HuH-7.5 (cell line): ENCODE measurements at regions not wholly inside any gene's neighbourhood (a gene's known extent, or its start where the extent isn't known, plus 50 kb on each side); places are given as distances from the start of the nearest gene placed in this dataset.

Source experiments
- DNase-seq: peaks from one replicate; pipeline ENCODE4 v3.0.0; 2011; ENCODE audit warnings: low spot score

DNA sequence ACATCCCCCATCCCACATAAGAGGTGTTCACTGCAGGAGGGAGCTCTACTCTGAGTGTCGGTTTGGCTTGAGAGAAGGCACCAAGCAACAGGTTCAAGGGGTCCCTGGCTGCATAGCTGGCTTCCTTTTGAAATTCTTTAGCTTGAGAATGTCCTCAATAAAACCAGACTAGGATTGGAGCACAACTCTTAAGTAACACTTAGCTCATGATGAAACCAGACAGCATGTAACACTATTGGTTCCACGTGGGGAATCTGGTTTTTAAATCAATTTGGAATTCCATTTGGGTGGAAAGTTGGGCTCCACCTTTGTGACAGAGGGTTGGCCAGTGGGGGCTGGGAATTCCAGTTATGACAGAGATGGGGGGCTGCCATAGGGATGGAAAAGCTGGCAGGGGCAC lies 281.2 kb downstream of the TLE3 start:
- DNase-seq: no peak

DNA sequence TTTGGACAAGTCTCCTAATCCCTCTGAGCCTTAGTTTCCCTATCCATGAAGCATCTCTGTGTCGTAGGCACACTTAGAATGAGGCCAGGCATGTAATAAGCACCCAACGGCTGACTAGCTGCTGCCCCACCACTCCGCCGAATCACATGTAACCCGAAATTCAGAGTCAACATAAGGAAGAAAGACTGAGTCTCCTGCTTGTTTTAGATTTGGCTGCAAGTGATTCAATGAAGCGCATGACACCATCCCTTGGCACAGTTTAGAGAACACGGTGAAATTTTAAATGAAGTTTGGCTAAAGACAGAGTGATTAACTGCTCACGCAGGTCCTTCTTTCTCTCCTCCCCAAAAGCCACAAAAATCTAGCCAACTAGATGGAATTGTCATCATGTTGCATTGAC lies 279.2 kb downstream of the TLE3 start:
- no peak for DNase-seq

DNA sequence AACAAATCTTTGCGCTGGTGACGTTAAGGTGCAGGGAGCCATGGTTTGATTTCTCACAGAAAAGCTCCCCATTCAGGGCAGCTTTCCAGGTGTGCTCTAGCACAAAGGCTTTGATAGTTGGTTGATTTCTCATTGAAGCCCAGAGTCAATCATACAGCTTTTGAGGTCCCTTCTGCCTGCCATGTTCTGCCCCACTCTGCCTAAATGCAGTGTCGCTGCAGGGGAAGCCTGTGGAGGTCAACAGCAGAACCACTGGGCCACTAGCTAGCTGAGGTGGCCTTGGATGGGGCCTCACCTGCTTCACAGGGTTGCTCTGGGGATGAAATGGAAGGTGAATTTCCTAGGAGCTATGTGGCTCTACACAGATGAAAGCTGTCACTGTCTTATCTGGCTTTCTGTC lies 278.3 kb downstream of the TLE3 start:
- no peak for DNase-seq

DNA sequence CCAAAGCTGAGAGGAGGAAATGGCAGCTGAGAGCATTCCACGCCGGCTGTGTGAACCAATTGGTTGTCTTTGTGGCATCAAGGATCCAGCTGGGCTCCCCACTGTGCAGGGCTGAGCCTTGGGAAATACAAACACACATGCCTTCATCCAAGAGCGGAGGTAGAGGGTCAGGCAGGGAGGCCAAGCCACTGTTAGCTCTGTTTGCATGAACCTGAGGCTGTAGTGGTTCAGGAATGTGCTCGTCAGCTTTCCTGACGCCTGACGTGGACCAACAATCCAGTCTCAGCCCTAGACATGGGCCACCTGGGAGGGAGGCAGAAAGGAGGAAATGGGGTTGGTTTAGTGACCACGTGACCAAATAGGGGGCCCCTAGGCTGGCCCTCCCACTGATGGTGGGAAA lies 276.9 kb downstream of the TLE3 start:
- peak; percentile 67 for DNase-seq

DNA sequence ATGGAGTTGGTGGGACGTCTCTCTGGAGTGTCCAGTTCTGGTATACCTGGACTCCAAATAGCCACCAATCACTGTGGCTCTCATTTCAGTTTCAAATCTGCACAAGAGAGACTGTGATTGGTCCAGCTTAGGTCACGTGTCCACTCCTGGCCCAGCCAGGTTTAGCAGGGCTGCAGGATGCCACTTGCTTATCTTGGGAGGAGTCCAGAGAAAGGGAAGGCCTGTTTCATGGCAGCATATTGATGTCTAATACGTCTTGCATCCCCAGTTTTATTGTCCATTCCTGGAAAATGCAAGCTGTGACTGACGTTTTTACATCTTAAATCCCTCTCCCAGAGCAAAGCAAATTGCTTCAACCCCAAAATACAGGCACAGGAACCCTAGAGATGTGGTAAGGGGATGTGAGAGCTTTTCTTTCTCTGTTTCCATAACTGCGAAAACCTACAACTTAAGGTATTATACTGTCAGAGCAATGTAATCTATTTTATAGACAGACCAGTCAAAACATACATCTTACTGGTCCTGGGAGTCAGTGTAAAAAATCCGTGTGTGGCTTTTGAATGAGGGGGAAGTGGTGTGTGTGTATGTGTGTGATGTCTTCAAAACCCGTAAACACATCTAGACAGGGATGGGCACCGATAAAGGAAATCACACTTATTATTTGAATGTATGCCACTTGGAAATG lies 274.4 kb downstream of the TLE3 start:
- no peak for DNase-seq

DNA sequence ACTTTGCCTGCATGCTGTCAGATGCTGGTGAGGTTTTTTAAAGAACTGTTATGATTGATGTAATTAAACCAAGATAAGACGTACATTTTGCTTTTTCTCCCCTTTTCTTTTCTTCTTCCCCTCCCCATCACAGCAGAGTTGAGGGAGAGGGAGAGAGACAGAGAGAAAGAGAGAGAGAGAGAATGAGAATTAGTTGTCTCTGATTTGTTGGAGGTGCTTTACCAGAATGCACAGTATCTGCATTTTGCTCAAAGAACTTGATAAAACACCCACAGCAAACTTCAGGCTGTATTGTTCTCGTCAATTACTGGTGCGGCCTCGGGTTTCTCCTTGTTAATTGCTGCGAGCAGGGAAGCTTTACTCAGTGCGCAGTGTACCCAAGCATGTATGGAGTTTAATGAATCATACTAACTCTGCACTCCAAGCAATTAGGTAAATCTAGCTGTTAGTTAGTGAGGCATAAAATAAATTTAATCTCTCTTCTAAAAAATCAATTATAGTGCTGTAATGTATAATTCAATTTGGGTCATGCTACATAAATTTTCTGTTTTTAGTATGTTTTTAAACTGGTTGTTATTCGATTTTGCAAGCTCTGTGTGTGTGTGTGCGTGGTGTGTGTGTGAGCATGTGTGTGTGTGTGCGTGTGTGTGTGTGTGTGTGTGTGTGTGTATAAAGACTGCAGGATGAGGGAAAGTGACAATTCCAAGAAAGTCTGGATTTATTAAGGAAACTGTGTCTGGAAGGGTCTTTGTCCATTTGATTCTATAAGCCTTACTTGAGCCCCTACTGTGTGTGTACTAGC lies 273.4 kb downstream of the TLE3 start:
- DNase-seq: no peak

DNA sequence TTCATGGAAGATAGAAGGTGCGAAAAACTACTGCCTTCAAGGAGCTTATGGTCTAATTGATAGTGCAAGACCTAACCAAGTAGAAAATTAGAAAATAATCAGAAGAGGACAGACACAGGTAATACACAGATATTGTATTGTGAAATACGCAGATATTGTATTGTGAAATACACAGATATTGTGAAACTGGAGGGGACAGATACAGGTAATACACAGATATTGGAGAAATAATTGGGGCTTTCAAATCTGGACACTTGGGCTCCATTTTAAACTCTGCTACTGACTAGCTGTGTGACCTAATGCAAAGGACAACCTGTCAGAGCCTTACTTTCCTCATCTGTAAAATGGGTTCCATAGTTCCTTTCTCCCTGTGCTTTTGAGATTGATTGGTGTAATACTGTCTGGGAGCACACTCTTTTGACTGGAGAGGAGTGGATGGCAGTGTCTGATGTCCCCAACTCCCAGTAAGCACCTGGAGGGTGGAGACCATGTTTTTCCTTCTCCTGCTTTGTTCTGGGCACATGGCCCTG lies 272.8 kb downstream of the TLE3 start:
- DNase-seq: no peak

DNA sequence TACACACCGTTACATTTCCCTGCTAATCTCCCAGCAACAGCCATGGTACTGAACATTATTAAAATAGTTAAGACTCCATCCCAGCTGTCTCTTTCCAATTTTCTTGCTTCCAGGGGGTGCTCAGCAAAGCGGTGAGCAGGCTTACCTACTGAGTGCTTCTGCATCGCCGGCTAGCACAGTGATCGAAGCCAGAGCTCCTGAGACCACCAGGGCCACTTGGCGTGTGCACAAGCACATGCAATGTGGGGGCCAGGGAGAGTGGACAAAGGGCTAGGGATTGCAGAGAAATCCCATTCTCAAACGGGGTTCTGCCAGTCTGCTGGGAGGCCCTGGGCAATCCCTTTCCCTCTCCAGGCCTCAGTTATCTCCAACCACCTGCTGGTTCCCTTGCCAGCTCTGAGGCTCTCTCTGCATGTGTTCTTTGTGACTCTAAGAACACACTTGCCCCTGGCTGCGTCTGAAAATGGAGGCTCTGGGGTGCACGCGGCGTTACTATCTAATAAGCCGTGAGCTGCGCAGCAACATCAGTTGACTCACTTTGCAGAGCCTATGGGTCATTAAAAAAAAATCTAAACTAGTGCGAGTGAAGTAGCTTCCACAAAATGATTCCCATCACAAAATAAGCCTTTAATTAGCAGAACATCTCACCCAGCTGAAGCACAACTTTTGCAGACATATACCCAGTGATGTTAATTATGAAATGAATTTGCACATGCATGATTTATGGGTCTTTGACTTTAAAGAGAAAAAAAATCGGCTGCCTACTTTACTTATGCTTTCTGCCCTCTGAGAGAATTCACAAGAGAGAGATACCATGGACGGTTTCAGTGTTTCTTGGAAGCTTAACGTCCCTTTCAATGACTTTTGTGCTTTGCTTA lies 271.5 kb downstream of the TLE3 start:
- no peak for DNase-seq

DNA sequence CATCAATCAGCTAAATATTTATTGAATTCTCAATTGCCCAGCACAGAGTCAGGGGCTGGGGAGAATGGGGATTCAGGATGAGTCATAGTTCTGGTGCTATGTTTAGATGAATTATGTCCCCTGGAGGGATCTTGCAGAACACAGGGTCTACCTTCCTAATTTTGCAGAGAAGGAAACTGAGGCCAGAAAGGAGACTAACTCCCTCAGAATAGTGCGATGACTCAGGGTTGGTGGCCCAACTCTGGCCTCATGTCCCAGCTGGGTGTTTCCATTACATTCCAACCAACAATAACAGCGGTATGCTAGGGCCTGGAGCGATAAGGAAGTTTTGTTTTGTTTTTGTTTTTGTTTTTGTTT lies 270.9 kb downstream of the TLE3 start:
- no peak for DNase-seq

DNA sequence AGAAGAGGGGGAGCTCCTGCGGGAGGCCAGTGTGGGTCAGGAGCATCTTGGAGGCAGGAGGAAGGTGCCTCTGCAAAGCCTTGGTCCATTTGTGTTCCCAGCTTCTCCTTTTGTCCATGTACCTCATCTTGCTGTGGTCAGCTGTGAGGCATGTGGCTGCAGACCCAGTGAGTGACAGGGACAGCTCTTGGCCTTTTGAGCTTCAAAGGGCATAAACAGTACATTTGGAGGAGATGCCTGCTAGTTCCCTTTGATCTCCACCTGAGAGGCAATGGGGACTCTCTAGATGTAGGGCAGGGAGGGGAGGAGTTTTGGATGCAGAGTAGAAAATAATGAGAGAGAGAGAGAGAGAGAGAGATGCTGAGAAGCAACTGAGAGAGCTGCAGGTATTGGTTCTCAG lies 270.0 kb downstream of the TLE3 start:
- DNase-seq: no peak

DNA sequence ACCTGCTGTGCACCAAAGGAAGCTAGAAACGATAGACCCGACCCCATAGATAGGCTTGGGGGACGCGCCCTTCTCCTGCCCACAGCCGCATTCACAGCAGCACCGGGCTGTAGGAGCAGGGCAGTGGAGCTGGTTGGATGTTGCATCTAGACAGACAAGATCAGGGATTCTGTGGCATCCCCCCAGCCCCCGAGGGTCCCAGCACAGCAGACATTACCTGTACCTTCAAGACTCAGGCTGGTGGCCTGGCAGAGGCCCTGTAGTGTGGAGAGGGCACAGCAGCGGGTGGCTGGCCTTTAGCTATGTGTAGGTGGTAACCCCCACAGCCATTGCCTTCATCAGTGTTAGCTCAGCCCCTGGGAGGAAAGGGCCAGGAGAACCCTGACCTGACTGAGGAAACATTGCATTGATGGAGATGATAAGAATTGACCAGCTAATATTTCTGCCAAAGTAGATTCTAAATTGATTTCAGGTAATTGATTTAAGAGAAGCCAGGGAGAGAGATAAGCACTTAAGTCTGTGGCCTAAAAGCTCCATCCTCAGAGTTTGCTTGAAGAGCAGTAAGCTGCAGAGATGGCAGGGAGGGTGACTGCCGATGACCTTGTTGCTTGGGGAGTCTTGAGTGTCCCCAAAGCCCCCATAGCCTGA lies 269.4 kb downstream of the TLE3 start:
- no peak for DNase-seq

DNA sequence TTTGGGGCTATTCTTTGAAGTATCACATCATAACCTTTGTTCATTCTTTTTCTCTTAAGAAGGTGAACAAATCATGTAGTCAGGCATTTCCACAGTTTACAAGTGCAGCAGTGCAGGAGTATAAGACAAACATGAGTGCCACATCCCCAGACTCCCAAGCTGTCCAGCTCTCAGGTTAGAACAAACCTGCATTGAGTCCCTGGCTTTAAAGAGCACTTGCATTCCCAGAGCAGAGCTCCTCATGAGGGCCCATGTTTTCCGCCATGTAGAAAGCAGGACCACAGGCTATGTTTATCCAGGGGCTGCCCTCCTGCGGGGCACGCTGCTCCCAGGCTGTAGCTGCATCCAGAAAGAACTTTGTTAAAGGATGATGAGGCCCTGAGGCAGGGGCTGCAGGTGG lies 267.7 kb downstream of the TLE3 start:
- DNase-seq: no peak

DNA sequence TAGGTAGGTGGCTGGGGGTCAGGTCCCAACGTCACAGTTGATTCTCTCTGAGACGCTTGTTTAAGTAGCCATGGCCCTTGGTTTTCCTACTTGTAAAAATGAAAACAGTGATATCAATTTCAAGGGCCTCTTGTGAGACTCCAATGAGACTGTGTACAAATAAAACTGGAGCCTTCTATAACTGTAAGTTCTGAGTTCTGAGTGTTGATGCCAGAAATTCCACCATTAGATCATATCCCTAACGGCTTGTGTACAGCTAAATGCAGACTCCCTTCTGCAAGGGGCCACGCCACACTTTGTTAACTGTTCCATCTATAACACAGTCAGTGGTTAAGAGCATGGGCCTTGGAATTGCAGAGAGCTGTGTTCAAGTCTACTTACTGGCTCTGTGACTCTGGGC lies 267.3 kb downstream of the TLE3 start:
- DNase-seq: no peak

DNA sequence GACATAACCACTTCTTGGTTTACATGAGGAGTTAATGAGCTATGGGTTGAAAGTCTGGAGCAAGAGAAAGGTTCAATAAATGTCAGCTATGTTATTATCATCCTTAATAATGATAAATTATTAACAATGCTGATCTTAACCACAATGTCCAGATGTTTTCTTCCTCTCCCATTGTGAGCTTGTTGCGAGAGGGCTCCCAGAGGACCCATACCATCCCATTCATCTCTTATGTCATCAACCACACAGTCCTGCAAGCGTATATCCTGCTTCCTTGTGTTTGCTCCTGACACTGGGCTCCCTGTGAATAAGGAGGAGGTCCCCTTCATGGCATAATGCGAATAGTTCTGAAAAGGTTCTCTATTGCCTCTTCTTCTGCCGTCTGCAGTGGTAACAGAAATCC lies 266.8 kb downstream of the TLE3 start:
- no peak for DNase-seq

DNA sequence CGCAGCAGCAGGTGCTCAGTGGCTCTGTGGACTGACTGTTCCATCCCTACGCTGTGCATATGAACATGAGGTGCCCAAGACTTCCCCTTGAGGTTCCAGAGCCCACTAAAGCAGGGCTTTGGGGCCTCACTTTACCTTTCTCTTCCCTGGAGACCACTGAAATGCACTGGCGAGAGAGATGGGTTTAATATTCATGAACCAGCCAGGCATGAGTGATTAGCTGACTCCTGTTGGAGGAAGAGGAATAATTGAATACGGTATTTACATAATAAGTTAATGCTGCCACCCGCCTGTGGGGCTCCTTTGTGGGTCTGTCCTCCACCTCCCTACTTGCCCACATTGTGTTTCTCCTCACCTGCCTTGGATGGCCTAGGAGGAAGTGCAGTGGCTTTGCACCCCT lies 263.4 kb downstream of the TLE3 start:
- DNase-seq: no peak

DNA sequence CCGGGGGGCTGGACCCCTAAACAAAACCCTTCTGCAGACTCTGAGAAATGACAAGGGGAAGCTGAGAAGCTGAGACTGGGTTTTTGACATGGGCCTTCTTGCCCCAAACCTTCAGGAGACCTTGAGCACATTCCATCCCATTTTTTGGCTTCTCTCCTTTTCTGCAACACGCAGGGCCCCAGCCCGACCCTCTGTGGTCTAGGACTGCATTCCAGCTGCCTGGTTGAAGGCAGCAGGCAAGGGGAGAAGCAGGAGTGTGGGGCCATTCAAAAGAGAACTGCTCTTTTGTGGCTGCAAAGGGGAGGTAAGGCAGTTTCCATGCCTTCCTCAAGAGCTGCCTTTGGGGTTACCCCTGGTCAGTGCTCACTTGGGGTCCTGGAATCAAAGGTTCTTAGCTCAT lies 263.0 kb downstream of the TLE3 start:
- no peak for DNase-seq

DNA sequence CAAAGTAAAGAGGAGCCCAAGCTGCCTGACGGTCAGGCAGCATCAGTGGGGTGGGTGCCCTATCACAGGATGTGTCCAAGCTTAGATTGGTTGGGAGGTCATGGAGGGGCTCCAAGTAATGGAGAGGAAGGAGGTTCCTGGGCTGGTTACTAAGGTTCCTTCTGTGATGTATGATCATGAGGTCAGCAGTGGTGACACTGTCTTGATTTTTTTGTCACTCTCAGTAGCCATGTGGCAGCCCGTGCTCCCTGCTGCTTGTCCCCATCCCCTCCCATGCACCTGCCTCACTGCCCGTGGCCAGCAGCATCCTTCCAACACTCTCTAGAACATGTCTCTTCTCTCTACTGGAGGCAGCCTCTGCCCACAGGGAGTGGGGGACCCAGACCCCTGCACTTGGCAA lies 261.7 kb downstream of the TLE3 start:
- no peak for DNase-seq

DNA sequence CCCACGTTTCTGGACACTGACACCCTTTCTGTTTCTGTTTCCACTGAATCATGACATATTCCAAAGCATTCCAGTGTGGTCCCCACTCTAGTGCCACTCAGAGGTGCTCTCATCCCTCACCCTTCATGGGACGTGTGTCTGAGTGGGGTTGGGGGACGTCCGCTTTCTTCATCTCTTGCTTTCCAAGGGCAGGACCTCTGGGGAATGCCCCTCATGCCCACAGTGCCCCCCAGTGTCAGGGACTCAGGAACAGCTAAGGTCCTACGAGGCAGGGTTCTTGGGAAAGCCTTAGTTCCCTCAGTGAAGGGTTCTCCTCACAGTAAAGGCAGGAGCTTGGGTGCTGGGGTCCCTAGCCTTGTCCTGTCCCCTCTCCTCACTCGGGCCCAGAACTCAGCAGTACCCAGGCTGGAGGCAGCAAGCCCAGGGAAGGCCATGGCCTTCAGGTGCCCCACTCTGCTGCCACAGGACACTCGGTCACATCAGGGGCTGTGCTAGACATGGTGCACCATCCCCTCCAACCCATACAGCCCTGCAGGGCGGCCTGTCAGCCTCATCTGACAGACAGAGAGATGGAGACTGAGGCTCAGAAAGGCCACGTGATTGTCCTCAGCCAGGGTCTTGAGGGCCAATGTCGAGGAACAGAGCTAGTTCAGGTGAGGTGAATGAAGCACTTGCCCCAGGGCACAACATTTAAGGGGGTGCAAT lies 261.0 kb downstream of the TLE3 start:
- DNase-seq: no peak

DNA sequence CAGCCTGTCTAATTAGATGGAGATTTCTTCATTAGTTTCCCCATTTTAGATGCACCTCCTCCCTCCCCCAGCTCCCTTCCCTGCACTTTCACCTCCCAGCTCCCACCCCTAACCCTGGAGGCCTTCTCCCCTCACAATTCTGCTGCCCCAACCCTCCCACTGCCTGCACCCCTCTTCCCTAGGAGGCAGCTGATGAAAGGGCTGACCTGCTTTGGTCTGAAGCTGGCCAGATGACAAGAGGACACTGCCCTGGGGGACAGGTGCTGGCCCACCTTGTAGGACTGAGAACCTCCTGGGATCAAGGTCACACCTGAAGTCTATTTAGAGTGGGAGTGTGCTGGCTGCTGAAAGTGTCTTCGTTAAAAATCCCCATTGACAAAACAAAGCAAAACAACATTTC lies 259.4 kb downstream of the TLE3 start:
- no peak for DNase-seq

DNA sequence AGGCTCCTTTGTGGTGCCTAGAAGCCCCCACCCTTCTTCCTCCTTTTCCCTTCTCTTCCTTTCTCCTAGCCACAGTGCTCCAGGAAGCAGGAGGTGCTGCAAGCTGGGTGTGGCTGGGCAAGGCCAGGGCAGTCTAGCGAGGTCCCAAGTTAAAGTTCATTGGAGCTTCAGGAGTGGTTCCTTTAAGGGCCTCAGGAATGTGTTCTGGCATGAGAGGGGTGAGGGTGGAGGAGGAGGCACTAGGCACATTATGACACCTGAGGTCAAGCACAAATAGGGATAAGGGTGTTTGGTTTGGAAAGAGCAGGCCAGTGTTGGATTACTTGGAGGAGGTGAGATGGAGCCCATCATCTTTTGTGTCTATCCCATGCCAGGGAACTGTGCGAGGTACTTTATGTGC lies 258.7 kb downstream of the TLE3 start:
- no peak for DNase-seq

DNA sequence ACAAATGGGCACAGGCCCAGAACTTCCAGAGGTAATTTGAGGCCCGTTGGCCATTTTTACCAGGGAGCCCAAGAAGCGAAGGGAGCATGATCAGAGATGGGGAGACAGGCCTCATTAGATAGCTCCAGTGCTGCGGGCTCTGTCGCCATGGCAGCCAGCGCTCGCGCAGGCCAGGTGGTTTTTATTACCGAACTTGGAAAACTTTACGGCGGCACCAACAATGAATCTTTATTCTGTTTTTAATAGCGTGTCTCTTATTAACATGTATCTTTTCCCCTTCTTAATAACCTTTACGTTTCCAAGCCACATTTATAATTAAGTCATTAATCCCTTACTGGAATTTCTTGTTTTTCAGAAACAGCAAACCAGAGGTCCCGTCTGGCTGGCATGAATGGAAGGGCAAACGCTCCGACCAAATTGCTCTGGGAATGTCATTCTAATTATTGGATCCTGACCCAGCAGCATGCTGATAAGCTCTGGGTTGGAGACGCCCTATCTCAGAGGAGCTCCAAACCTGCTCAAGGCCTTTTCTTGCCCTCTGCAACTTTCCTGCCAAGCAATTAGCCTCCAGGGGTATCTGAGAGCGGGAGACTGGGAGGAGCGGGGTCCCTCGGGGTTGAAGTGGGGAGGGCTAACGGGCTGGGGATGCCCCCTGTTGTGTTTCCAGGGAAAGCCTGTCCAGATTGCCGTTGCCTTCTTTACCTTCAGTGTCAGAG lies 256.4 kb downstream of the TLE3 start:
- no peak for DNase-seq
